HG03378 (cell line): ENCODE measurements at regions not wholly inside any gene's neighbourhood (a gene's known extent, or its start where the extent isn't known, plus 50 kb on each side); places are given as distances from the start of the nearest gene placed in this dataset.
"Not testable (repeated sequence)": the region's sequence is repeated elsewhere in the genome, so short reads cannot be mapped to it uniquely, and the experiment has no call there.

ENCODE experiments used
- ATAC-seq: cut with Tn5 transposase; IDR thresholded peaks from one replicate; pipeline ENCODE4 v1.9.1; 2021; ENCODE audit warnings: mild to moderate bottlenecking, moderate library complexity; ENCODE audit not compliant: unreplicated experiment

DNA sequence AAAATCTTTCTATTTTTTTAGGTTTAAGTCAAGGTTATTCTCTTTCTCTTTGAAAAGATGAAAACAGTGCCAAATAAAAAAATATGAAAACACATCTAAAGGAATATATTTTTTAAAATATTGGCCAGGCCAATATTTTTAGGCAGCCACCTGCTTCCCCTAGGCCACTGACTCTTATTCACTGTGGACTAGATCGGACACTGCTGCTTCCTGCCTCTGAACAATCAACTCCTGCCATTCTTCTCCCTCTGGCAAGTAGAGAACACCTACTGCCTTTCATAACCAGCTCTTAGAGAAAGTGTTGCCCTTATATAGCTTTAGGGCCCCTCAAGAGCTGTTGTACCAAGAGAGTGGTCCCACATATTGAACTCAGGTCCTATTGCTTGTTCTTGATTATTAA, 529.2 kb downstream of the RAPGEF2 start:
- no peak for ATAC-seq

DNA sequence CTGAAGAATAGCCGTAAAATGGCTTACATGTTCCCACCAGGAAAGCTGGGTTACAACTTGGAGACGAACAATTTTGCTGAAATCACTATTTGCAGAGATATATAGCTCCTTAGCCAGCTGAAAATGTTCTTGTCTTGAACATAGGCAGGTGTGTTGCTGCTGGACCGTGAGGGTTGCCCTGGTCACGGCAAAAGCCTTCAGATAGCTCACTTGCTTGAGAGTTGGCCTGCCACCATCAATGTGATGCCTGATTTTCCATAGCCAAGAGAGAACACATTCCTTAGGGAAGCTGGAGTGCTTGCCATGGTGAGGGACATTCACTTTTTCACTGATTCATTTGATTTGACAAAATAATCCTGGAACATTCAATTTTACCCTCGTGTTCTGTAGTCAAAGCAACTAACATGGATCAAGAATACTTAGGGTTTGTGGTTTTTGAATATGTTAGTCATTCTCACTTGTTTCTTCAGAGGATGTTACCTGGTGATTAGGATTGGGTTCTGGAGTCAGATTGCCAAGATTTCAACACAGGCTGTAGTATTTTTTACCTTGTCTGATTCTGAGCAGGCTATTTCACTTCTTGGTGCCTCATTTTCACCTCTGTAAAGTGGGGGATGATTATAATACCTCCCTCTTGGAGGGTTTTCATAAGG, 536.9 kb downstream of the RAPGEF2 start:
- ATAC-seq: no peak

DNA sequence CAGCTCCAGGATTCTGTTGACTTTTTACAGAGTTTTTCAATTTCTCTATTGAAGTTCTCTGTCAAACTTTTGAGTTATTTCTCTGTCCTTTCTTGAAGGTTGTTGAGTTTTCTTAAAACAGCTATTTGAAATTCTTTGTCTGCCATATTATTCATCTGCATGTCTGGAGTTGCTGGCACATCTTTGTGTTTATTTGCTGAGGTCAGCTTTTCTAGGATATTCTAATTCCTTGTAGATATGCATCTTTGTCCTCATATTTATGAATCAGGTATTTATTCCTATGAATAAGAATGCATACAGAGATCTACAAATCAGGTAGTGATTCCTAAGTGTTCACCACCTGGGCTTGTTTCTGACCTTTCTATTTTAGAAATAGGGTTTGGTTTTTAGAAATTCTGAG, 546.4 kb downstream of the RAPGEF2 start:
- no peak for ATAC-seq

DNA sequence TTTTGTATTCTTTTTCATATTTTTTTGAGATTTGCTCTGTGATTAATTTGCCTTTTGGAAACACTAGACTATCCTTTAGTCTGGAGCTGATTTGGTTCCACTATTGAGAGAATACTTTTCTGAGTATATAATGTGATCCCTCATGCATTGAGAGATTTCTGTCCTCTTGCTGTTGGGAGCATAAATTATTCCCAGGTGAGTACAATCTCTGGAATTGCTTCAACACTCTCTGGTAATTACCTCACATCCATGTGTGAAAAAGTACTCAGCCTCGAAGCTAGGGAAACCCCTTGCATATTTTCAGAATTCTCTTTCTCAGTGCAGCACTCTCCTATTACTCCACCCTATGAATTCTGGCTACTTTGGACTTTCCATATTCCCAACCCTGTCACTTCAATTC, 550.0 kb downstream of the RAPGEF2 start:
- no peak for ATAC-seq

DNA sequence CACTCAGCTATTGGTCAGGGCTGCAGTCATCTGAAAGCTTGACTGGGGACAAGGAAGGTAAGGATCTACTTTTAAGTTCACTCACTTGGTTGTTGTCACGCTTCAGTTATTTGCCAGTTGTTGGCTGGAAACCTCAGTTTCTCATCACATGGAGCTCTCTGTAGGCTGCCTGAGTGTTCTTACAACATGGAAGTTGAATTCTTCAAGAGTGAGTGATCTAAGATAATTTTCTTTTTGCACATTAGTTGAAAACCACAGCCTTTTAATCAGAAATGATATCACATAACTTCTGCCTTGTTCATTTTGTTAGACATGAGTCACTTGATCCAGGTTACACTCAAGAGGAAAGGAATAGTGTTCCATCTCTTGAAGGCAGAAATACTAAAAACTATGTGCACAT, 552.7 kb downstream of the RAPGEF2 start:
- no peak for ATAC-seq

DNA sequence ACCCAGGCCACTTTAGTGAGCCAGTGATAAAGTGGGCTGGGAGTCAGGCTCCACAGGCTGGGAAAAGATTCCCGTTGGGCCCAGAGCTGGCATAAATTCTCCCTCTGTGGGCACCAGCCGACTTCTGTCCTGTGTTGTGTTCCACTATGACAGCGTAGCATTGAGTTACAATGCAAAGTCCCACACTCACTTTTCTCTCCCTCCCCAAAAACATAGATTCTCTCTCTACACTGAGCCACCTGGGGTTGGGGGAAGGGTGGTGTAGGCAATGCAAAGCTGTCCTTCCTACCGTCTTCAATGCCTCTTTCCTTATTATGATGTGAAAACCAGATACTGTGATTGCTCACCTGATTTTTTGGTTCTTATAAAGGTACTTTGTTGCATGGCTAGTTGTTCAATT, 566.2 kb downstream of the RAPGEF2 start:
- no peak for ATAC-seq

DNA sequence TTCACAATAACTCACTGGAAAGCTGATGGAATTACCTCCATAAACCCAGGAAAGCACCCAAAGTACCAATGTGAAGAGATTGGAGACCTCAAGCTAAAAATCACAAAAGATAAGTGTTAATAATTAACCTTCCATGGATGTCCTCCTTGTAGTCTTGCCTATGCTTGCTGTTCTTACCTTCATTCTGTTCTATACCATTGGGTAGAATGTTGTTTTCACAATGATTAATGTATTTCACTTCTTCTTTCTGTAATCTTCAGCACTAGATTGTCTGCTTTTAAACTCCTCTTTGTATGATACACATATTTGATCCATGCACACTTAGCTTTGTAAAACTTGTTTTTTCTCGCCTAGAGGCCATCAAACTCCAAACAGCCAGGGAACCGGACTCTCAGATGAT, 570.3 kb downstream of the RAPGEF2 start:
- no peak for ATAC-seq

DNA sequence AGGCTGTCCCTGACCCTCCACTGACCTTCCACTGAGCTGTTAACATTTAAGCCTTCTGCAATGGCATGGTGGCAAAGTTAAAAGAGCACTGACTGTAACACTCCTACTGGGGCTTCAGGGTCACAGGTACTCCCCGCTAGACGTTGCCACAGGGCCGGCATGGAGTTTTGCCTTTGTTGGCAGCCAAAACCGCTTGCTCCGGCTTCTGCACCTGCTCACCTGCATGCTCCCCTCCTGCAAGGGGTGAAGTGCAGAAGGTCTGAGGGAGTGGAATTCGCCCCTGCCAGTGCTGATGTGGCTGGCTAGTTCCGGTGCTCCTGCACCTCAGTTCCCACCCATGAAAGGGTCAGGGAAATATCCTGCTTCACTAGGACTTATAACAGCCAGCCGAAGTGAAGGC, 571.4 kb downstream of the RAPGEF2 start:
- no peak for ATAC-seq

DNA sequence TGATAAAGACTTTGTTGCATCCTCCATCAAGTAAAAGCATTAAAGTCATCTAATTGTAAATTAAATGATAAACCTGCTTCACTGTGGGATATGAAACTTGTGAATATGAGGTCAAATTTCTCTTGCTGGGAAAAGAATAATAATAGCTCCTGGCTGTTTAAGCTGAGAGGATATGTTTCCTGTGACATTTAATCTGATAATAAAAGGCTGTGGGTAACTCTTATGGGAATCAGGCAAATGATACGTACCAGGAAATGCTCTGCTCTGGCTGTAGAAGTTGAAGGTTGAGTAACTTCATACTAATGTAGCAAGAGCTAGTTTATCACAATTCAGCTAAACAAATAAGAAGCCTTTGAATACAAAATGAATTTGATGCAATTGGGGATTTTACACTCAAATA, 574.6 kb downstream of the RAPGEF2 start:
- ATAC-seq: no peak

DNA sequence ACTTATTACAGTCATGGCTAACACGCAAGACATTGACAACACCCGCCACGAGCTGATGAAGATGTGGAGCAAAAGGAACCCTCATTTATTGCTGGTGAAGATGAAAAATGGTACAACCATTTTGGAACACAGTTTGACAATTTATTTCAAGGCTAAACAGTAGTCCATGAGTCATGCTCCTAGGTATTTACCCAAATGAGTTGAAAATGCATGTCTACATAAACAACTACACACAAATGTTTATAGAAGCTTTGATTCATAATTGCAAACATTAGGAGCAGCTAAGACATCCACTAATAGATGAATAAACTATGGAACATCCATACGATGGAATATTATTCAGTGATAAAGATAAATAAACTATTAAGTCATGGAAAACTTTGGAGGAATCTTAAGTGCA, 580.1 kb downstream of the RAPGEF2 start:
- no peak for ATAC-seq

DNA sequence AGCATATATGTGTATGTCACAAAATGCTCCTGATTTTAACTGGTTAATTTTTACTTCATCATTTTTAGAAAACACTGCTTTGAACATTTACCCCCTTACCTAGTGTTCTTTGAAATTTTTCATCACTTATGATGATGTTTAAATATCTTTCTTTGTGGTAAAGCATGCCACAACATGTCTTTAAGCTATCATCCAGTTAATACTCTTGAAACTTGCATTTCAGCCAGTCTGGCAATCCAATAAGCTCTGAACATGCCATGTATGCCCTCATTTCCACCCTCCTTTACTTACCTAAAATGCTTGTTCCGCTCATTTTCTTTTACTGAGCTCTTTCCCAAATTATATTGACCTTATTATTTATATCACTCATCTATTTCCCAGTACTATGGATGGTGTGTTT, 581.2 kb downstream of the RAPGEF2 start:
- no peak for ATAC-seq

DNA sequence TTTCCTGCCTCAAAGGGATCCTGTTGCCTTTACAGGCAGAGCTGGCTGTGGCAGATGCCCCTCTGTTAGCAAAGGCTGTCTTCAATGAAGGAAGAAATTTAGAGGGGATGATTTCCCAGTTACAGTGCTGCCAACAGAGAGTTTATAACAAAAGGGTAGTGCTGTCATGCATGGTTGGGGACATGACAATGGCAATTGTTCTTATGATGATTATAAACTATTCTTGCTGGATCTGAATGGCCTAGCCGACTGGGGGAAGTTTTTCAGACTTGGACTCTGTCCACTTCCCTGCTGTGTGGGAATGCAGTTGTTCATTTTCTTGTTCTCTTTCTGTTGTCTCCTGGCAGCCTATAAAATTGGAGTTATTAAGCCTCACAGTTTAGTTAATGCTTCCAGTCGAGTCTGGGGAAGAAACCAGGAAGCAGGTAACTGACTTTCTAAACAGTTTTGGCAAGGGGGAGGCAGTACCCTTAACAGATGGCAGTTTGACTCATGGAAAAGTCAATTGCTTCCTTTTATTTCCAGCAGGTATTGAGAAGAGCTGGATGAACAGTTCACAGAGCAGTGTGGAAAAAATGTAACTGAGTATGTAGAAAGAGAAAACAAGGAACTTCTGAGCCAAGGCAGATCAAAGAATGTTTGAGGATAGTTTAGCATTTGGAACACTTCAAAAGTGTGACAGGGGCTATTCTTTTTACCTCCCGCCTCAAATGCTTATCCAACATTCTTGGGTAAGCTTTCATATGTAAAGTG, 582.6 kb downstream of the RAPGEF2 start:
- no peak for ATAC-seq

DNA sequence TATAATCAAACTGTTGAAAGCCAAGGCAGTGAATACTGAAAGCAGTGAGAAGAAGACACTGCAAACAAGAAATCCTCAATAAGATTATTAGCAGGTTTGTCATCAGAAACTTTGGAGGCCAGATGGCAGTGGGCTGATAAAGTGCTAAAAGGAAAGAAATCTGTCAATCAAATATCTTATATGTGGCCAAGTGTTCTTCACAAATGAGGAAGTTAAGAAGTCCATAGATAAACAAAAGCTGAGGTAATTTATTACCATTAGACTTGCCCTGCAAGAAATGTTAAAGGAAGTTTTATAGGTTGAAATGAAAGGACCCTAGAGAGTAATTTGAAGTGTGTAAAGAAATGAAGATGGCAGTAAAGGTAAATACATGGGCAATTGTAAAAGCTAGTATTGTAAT, 586.6 kb downstream of the RAPGEF2 start:
- ATAC-seq: no peak

DNA sequence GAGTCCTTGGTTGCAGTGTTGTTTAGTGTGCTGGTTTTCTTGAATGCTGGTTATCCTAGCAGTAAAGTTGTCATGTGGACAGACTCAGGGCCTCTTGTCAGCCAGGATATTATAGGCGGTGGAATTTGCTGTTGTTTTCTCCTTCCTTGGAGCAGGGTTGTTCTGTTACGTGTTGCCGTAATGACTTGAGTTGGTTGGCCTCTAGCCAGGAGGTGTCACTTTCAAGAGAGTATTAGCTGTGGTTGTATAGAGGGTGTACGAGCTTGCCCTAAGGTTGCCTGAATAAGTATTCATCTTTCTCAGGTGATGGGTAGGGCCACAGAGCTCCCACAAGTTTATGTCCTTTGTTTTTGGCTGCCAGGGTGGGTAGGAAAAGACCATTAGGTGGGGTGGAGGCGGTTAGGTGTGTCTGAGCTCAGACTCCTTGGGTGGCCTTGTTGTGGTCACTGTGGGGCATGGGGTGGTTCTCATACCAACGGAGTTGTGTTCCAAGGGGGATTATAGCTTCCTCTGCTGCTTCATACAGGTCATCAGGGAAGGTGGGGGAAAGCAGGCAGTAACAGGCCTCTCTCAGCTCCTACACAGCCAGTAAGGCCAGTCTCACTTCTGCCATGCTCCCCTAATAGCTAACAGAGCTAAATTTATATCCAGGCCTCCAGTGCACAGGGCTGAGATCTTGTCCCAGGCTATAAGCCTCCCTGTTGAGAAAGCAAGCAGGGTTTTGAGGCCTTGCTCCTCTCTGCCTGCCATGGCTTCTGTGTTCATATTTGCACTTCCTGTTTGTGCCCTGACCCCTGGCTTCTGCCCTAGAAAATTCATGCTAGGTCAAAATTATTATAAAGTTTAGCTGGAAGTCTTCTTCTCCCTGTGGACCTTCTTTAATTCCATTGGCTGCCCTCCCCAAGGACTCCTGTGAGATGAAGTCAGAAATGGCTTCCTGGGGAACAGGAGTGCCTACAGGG, 594.7 kb downstream of the RAPGEF2 start:
- ATAC-seq: no peak

DNA sequence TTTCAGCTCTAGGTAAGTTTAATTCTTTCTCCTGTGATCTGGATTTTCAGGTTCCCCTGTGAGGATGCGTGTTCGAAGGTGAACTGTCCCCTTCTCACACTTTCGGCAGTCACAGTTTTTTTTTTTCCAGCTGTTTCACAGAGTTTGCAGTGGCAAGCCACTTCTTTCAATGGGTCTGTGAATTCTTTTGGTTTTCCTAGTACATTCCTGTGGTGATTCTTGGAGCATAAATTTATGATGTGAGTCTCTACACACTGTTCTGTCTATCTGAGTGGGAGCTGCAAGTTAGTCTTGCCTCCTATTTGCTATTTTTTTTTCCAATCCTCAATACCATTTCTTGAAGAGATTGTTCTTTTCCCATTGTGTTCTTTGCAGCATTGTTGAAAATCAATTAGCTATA, 595.5 kb downstream of the RAPGEF2 start:
- no peak for ATAC-seq

DNA sequence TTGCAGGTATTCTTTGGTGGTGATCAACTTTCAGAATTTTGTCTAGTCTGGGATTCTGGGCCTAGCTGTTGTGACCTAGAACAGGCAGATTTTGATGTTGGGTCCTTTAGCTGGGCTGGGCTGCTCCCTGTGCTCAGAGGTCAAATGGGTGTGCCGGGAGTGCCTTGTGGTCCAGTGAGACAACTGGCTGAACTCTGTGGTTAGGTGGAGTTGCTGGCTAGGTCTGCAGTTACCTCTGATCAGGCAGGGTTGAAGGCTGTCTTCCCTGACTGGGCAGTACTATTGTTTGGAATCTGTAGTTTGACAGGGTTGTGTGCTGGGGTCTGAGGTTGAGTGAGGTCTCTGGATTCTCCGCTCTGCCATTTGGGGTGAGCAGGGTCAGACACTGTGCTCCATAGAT, 599.3 kb downstream of the RAPGEF2 start:
- no peak for ATAC-seq

DNA sequence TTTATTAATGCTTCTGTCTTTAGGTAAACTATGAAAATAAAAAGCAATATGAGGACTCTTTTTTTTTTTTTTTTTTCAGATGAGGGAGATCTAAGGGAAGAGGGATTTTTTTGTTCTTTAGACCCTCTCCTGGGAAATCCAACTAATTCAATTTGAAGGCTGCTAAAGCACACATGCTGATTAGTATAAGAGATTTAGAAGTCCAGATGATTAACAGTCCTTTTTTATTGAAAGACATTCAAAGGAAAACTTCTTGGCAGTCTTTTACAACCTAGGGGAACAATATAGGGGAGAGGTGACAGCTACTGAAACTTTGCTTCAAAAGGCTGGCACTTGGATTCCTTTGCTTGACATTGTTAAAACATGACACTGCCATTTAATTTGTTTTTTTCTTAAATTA, 602.5 kb downstream of the RAPGEF2 start:
- ATAC-seq: no peak

DNA sequence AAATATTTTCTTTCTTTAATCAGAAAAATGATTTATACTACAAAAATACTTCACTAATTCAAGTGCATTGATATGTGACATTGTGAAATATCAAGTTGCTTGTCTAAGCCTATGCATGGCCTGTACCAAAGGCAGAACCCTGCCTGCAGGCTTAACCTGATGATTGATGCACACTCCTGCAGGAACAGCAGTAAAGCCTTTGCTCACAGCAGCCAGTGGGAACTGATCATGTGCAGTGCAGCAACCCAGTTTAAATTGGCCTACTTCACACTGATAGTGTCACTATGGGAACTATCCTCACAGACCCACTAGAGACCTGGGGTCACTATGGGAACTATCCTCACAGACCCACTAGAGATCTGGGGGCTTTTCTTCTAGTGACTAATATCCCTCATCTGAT, 603.8 kb downstream of the RAPGEF2 start:
- ATAC-seq: no peak

DNA sequence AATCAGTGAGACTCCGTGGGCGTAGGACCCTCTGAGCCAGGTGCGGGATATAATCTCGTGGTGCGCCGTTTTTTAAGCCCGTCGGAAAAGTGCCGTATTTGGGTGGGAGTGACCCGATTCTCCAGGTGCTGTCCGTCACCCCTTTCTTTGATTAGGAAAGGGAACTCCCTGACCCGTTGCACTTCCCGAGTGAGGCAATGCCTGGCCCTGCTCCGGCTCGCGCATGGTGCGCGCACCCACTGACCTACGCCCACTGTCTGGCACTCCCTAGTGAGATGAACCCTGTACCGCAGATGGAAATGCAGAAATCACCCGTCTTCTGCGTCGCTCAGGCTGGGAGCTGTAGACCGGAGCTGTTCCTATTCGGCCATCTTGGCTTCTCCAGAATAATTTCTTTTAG, 612.3 kb downstream of the RAPGEF2 start:
- not testable (repeated sequence) for ATAC-seq

DNA sequence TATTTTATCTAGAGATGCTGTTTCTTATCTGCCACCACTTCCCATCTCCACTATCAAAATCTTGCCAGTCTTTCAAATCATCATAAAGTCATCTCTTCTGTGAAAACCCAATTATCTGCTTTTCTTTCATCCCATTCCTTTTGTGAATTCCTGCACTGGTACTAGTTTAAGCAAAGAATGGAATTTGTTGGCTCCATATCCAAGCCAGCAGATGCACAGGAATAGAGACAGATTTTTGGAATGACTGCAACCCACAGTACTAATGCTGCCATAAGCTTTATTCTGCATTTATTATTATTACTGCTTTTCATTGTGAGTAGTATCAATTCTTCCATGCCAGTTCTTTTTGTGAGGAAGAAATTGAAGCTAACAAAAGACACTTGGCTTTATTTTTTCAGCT, 616.7 kb downstream of the RAPGEF2 start:
- ATAC-seq: no peak

DNA sequence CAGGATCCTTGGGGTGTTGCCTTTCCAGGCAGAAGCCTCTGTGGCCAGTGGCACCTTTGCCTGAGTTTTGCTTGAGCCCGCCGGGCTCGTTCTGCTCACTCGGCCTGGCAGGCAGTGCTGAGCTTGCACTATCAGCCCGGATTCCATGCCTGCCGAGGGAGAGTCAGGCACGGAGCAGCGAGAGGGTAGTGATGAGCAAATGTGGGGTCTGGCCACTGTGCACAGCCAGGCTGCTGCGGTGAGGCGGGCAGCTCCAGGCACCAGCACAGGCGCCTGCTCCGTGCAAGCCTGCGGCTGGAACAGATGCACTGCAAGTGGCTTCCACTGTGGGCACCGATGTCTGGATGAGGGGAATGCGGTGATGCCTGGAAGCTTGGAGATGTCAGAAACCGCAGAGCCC, 619.2 kb downstream of the RAPGEF2 start:
- no peak for ATAC-seq

DNA sequence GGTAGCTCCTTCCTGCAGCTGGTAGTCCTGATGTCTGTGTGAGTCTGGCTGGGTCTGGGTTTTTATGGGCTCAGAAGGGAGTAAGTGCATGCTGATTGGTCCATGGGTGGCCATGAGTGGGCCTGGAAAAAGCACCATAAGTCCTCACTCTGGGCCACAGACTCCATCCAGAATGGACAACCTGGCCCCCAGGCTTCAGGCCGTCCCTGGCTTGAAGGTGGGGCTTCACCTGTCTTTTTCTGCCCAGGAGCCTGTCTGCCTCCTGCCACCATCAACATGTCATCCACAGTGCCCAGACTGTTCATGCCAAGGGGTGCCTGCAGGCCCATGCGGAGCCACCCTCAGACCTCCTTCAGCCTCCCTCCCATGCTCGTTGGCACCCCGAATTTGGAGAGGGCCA, 620.0 kb downstream of the RAPGEF2 start:
- ATAC-seq: no peak
